ENCODE measurements at regions not wholly inside any gene's neighbourhood (a gene's known extent, or its start where the extent isn't known, plus 50 kb on each side); places are given as distances from the start of the nearest gene placed in this dataset.

GRCh38 chr17:71115669-71115972 is 946.3 kb downstream of the KCNJ2 start:
- no peak overlapping the region for H3K4me3 ChIP-seq (ENCODE audit: low read length)
- H3K4me1 ChIP-seq (ENCODE audit: control insufficient read depth, insufficient read depth, low read length) = no peaks in the 10 kb centered on the region
- H3K27me3 ChIP-seq (ENCODE audit: control insufficient read depth, insufficient read depth, low read length) = no peaks in the 10 kb centered on the region
- no peaks in the 10 kb centered on the region for H3K36me3 ChIP-seq (ENCODE audit: control insufficient read depth, insufficient read depth, low read length)
- no peak overlapping the region for H3K27ac ChIP-seq (ENCODE audit: low read depth, low read length)
- H3K9ac ChIP-seq (ENCODE audit: low read length) = no peak overlapping the region

- no peak overlapping the region for H3K4me3 ChIP-seq (ENCODE audit: low read length)
- no peak overlapping the region for H3K27ac ChIP-seq (ENCODE audit: low read depth, low read length)
- no peaks in the 10 kb centered on the region for H3K27me3 ChIP-seq (ENCODE audit: control insufficient read depth, insufficient read depth, low read length)
- no peaks in the 10 kb centered on the region for H3K4me1 ChIP-seq (ENCODE audit: control insufficient read depth, insufficient read depth, low read length)
- H3K9ac ChIP-seq (ENCODE audit: low read length) = no peak overlapping the region
- no peaks in the 10 kb centered on the region for H3K36me3 ChIP-seq (ENCODE audit: control insufficient read depth, insufficient read depth, low read length)
These were observed 948.1 kb downstream of the KCNJ2 start for GRCh38 chr17:71117466-71117865.

- no peak overlapping the region for H3K9ac ChIP-seq (ENCODE audit: low read length)
- no peaks in the 10 kb centered on the region for H3K36me3 ChIP-seq (ENCODE audit: control insufficient read depth, insufficient read depth, low read length)
- no peak overlapping the region for H3K27ac ChIP-seq (ENCODE audit: low read depth, low read length)
- no peaks in the 10 kb centered on the region for H3K27me3 ChIP-seq (ENCODE audit: control insufficient read depth, insufficient read depth, low read length)
- H3K4me1 ChIP-seq (ENCODE audit: control insufficient read depth, insufficient read depth, low read length) = no peaks in the 10 kb centered on the region
- H3K4me3 ChIP-seq (ENCODE audit: low read length) = no peak overlapping the region
These were observed 948.7 kb downstream of the KCNJ2 start for GRCh38 chr17:71118039-71118438.

GRCh38 chr17:71127416-71127815 is 958.1 kb downstream of the KCNJ2 start:
- H3K27ac ChIP-seq (ENCODE audit: low read depth, low read length) = no peak overlapping the region
- no peaks in the 10 kb centered on the region for H3K4me1 ChIP-seq (ENCODE audit: control insufficient read depth, insufficient read depth, low read length)
- H3K27me3 ChIP-seq (ENCODE audit: control insufficient read depth, insufficient read depth, low read length) = no peaks in the 10 kb centered on the region
- no peak overlapping the region for H3K4me3 ChIP-seq (ENCODE audit: low read length)
- H3K9ac ChIP-seq (ENCODE audit: low read length) = no peak overlapping the region
- H3K36me3 ChIP-seq (ENCODE audit: control insufficient read depth, insufficient read depth, low read length) = no peaks in the 10 kb centered on the region

GRCh38 chr17:71142333-71142732 is 973.0 kb downstream of the KCNJ2 start:
- Histone ChIP-seq H3K27ac (ENCODE audit: low read depth, low read length) (no peak overlapping the region), H3K27me3 (ENCODE audit: control insufficient read depth, insufficient read depth, low read length) (no peaks in the 10 kb centered on the region), H3K9ac (ENCODE audit: low read length) (no peak overlapping the region), H3K4me3 (ENCODE audit: low read length) (no peak overlapping the region), H3K36me3 (ENCODE audit: control insufficient read depth, insufficient read depth, low read length) (no peaks in the 10 kb centered on the region), H3K4me1 (ENCODE audit: control insufficient read depth, insufficient read depth, low read length) (no peaks in the 10 kb centered on the region)

- H3K4me1 ChIP-seq (ENCODE audit: control insufficient read depth, insufficient read depth, low read length) = no peaks in the 10 kb centered on the region
- H3K9ac ChIP-seq (ENCODE audit: low read length) = no peak overlapping the region
- H3K4me3 ChIP-seq (ENCODE audit: low read length) = no peak overlapping the region
- no peaks in the 10 kb centered on the region for H3K36me3 ChIP-seq (ENCODE audit: control insufficient read depth, insufficient read depth, low read length)
- no peaks in the 10 kb centered on the region for H3K27me3 ChIP-seq (ENCODE audit: control insufficient read depth, insufficient read depth, low read length)
- H3K27ac ChIP-seq (ENCODE audit: low read depth, low read length) = no peak overlapping the region
These were observed 975.3 kb upstream of the SOX9 start for GRCh38 chr17:71145486-71145885.

GRCh38 chr17:71147906-71148305 is 972.9 kb upstream of the SOX9 start:
- no peaks in the 10 kb centered on the region for H3K27me3 ChIP-seq (ENCODE audit: control insufficient read depth, insufficient read depth, low read length)
- H3K9ac ChIP-seq (ENCODE audit: low read length) = no peak overlapping the region
- H3K36me3 ChIP-seq (ENCODE audit: control insufficient read depth, insufficient read depth, low read length) = no peaks in the 10 kb centered on the region
- H3K4me3 ChIP-seq (ENCODE audit: low read length) = no peak overlapping the region
- H3K27ac ChIP-seq (ENCODE audit: low read depth, low read length) = no peak overlapping the region
- H3K4me1 ChIP-seq (ENCODE audit: control insufficient read depth, insufficient read depth, low read length) = no peaks in the 10 kb centered on the region

GRCh38 chr17:71149607-71150006 is 971.2 kb upstream of the SOX9 start:
- Histone ChIP-seq H3K4me3 (ENCODE audit: low read length) (no peak overlapping the region), H3K27me3 (ENCODE audit: control insufficient read depth, insufficient read depth, low read length) (no peaks in the 10 kb centered on the region), H3K4me1 (ENCODE audit: control insufficient read depth, insufficient read depth, low read length) (no peaks in the 10 kb centered on the region), H3K36me3 (ENCODE audit: control insufficient read depth, insufficient read depth, low read length) (no peaks in the 10 kb centered on the region), H3K27ac (ENCODE audit: low read depth, low read length) (no peak overlapping the region), H3K9ac (ENCODE audit: low read length) (no peak overlapping the region)

- Histone ChIP-seq H3K27ac (ENCODE audit: low read depth, low read length) (no peak overlapping the region), H3K4me1 (ENCODE audit: control insufficient read depth, insufficient read depth, low read length) (no peaks in the 10 kb centered on the region), H3K4me3 (ENCODE audit: low read length) (no peak overlapping the region), H3K27me3 (ENCODE audit: control insufficient read depth, insufficient read depth, low read length) (no peaks in the 10 kb centered on the region), H3K9ac (ENCODE audit: low read length) (no peak overlapping the region), H3K36me3 (ENCODE audit: control insufficient read depth, insufficient read depth, low read length) (no peaks in the 10 kb centered on the region)
These were observed 963.5 kb upstream of the SOX9 start for GRCh38 chr17:71157297-71157696.

- no peak overlapping the region for H3K9ac ChIP-seq (ENCODE audit: low read length)
- no peaks in the 10 kb centered on the region for H3K27me3 ChIP-seq (ENCODE audit: control insufficient read depth, insufficient read depth, low read length)
- no peaks in the 10 kb centered on the region for H3K4me1 ChIP-seq (ENCODE audit: control insufficient read depth, insufficient read depth, low read length)
- no peak overlapping the region for H3K4me3 ChIP-seq (ENCODE audit: low read length)
- no peaks in the 10 kb centered on the region for H3K36me3 ChIP-seq (ENCODE audit: control insufficient read depth, insufficient read depth, low read length)
- H3K27ac ChIP-seq (ENCODE audit: low read depth, low read length) = no peak overlapping the region
These were observed 962.4 kb upstream of the SOX9 start for GRCh38 chr17:71158437-71158836.

GRCh38 chr17:71163121-71163812 is 957.6 kb upstream of the SOX9 start:
- Histone ChIP-seq H3K4me1 (ENCODE audit: control insufficient read depth, insufficient read depth, low read length) (no peaks in the 10 kb centered on the region), H3K27me3 (ENCODE audit: control insufficient read depth, insufficient read depth, low read length) (no peaks in the 10 kb centered on the region), H3K9ac (ENCODE audit: low read length) (no peak overlapping the region), H3K36me3 (ENCODE audit: control insufficient read depth, insufficient read depth, low read length) (no peaks in the 10 kb centered on the region), H3K27ac (ENCODE audit: low read depth, low read length) (no peak overlapping the region), H3K4me3 (ENCODE audit: low read length) (no peak overlapping the region)

- H3K27ac ChIP-seq (ENCODE audit: low read depth, low read length) = no peak overlapping the region
- H3K27me3 ChIP-seq (ENCODE audit: control insufficient read depth, insufficient read depth, low read length) = no peaks in the 10 kb centered on the region
- H3K9ac ChIP-seq (ENCODE audit: low read length) = no peak overlapping the region
- H3K36me3 ChIP-seq (ENCODE audit: control insufficient read depth, insufficient read depth, low read length) = no peaks in the 10 kb centered on the region
- no peaks in the 10 kb centered on the region for H3K4me1 ChIP-seq (ENCODE audit: control insufficient read depth, insufficient read depth, low read length)
- H3K4me3 ChIP-seq (ENCODE audit: low read length) = no peak overlapping the region
These were observed 957.1 kb upstream of the SOX9 start for GRCh38 chr17:71163813-71164122.

GRCh38 chr17:71164561-71164960 is 956.3 kb upstream of the SOX9 start:
- Histone ChIP-seq H3K4me1 (ENCODE audit: control insufficient read depth, insufficient read depth, low read length) (no peaks in the 10 kb centered on the region), H3K27me3 (ENCODE audit: control insufficient read depth, insufficient read depth, low read length) (no peaks in the 10 kb centered on the region), H3K27ac (ENCODE audit: low read depth, low read length) (no peak overlapping the region), H3K36me3 (ENCODE audit: control insufficient read depth, insufficient read depth, low read length) (no peaks in the 10 kb centered on the region), H3K4me3 (ENCODE audit: low read length) (no peak overlapping the region), H3K9ac (ENCODE audit: low read length) (no peak overlapping the region)
